ENCODE measurements at regions not wholly inside any gene's neighbourhood (a gene's known extent, or its start where the extent isn't known, plus 50 kb on each side); places are given as distances from the start of the nearest gene placed in this dataset.

DNA sequence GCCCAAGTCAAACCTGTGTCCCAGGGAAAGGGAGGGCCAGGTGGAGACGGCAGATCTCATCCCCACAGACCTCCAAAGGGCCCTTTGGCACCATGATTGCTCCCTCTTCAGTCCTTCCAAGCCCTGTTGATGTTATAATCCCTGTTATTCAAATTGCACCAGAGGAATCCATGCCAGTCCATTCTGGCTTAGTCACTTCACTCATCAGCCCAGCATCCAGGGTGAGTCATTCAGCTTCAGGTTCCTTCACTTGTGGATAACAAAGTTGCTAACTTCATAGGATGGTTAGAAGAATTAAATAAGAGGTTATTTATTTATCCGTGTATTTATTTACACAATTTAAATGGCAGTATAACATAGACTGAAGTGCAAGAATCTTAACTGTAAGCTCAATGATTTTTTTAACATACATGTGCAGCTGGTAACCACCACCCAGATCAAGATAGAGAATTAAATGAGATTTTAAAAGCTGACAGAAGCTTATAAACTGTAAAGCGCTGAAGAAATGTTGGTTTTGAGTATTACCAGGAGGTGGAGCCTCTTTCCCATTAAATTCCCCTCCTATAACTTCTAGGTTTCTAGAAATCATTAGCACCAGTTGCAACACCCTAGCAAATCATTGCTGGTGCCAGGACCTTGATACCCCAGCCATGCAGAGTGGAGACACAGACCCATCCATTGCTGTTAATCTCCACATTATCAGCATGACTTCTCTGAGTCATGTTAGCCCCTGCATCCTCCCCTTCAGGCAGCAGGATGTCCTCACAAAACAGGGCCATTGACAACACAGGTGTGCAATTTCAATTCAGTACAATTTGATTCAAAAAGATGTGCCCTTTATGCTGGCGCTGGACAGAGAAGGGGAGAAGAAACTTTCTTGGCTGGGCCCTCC is 77.4 kb downstream of the SEC61B start:
- TF ChIP-seq, protein P1, sequence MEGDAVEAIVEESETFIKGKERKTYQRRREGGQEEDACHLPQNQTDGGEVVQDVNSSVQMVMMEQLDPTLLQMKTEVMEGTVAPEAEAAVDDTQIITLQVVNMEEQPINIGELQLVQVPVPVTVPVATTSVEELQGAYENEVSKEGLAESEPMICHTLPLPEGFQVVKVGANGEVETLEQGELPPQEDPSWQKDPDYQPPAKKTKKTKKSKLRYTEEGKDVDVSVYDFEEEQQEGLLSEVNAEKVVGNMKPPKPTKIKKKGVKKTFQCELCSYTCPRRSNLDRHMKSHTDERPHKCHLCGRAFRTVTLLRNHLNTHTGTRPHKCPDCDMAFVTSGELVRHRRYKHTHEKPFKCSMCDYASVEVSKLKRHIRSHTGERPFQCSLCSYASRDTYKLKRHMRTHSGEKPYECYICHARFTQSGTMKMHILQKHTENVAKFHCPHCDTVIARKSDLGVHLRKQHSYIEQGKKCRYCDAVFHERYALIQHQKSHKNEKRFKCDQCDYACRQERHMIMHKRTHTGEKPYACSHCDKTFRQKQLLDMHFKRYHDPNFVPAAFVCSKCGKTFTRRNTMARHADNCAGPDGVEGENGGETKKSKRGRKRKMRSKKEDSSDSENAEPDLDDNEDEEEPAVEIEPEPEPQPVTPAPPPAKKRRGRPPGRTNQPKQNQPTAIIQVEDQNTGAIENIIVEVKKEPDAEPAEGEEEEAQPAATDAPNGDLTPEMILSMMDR (IDR thresholded peaks at IDR 0.05): no peak
- no peak for TF ChIP-seq POLR2AphosphoS5 (IDR thresholded peaks at IDR 0.05)
- no peak for TF ChIP-seq EP300 (IDR thresholded peaks at IDR 0.05)
